Heart left ventricle (tissue), 13 donors: ENCODE measurements at regions not wholly inside any gene's neighbourhood (a gene's known extent, or its start where the extent isn't known, plus 50 kb on each side); places are given as distances from the start of the nearest gene placed in this dataset.

Source experiments
- CTCF ChIP-seq, 12 donors: fragments of 200-600 bp; sonication (generic) in 4 of 12; IDR thresholded peaks; one replicate each; pipeline versions ENCODE4 v1.5.0 to v1.8.0; 2018 to 2022; ENCODE audit warnings: antibody characterized with exemption in 12 of 12, mild to moderate bottlenecking in 5 of 12
- POLR2A ChIP-seq, 2 donors: fragments of 450-650 bp; IDR thresholded peaks; one replicate each; pipeline ENCODE4 v1.6.1; 2017; ENCODE audit warnings: antibody characterized with exemption in 2 of 2, mild to moderate bottlenecking in 2 of 2, moderate library complexity in 2 of 2
- donor health status: ischemic (EF 13 %, LVEDD 7.1; RV severe dilation, severe dysfunction).
- donor health status: DM: no; HTN: yes; CAD: no.
- donor health status: DM: no; HTN: no; CAD: no.
- donor health status: ischemic (EF 25% LVEDD 6.9; RV normal size, moderate dysfunction).
- donor health status: ischemic (EF 25% LVEDD 5.7; RV mildly dilated, moderate dysfunction).
- donor health status: ischemic (EF 35%, LVEDD 5.7; RV mildly dilated, moderate dysfunction).
- donor health status: nonischemic (EF 11% LVEDD 7.7; RV severe dilation, severe dysfunction).
- donor health status: DM: yes; HTN: yes; CAD: no.
- donor health status: PGD.
- donor health status: ischemic (EF 29% LVEDD 5.4; RV normal size, mild dysfunction).
- donor health status: nonischemic (EF 23%, LVEDD 6.1; RV moderate dilation, normal function).

GRCh38 chr12:30569426-30569825 lies 126.2 kb downstream of the IPO8 start:
- TF ChIP-seq CTCF (IDR thresholded peaks at IDR 0.05) (no peak), POLR2A (IDR thresholded peaks at IDR 0.05) (no peak)
